ENCODE measurements at regions not wholly inside any gene's neighbourhood (a gene's known extent, or its start where the extent isn't known, plus 50 kb on each side); places are given as distances from the start of the nearest gene placed in this dataset.

DNA sequence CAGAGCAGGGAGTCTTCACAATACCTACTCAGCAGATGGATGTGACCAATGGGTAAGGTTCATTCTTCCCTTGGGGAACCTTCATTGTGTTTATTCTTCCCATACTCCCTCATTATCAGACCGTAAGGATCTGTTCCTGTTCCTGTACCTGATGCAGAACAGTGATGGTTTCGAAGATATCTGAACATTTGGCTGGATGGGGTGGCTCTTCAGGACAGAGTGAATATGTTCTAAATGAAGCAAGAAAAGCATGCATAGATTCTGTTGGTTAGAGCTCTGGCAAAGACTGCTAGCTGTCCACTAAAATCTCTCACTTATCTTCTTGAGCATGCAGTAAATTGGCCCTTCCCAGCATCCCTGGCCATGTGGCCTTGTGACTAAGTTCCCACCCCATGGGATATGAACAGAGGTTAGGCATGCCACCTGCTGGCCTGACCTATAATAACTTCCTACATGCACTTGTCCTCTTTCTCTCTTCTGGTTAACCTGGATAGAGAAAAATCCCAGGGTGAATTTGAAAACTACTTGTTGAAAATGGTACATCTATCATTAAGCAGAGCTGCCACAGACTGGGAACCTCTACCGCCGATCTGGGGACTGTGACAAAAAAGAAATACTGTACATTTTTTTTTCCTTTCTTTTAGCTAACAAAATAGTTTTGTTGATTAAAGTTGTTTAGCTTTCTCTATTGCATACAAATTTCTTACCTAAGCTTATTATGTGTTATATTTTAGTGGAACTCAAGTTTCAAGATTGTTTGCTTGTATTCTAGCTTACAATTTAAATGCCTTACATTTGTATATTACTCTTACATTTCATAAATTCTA lies 60.0 kb upstream of the BANK1 start:
- Histone ChIP-seq H3K9me3 (replicated peaks in 1 of 3) (no peaks in the 10 kb centered on the region), H3K36me3 (replicated peaks in 1 of 2) (no peaks in the 10 kb centered on the region), H3K27ac (no peak overlapping the region), H3K4me3 (no peak overlapping the region), H3K27me3 (no peaks in the 10 kb centered on the region), H3K4me1 (replicated peaks in 1 of 2) (no peaks in the 10 kb centered on the region)
- peak; percentile 64 to 90 (median 80) for DNase-seq
- intact Hi-C loops (cut with DNase I): loop anchor here in 1 of 2 donors (5.0 kb wide), 1 partner anchor 1638 kb away; no protein-coding TSS in a partner anchor
- 45 to 64% (median 47%) methylated on average over 4 of the region's 4 CpGs for WGBS, 4 donors
- TF ChIP-seq, protein P1, sequence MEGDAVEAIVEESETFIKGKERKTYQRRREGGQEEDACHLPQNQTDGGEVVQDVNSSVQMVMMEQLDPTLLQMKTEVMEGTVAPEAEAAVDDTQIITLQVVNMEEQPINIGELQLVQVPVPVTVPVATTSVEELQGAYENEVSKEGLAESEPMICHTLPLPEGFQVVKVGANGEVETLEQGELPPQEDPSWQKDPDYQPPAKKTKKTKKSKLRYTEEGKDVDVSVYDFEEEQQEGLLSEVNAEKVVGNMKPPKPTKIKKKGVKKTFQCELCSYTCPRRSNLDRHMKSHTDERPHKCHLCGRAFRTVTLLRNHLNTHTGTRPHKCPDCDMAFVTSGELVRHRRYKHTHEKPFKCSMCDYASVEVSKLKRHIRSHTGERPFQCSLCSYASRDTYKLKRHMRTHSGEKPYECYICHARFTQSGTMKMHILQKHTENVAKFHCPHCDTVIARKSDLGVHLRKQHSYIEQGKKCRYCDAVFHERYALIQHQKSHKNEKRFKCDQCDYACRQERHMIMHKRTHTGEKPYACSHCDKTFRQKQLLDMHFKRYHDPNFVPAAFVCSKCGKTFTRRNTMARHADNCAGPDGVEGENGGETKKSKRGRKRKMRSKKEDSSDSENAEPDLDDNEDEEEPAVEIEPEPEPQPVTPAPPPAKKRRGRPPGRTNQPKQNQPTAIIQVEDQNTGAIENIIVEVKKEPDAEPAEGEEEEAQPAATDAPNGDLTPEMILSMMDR (IDR thresholded peaks at IDR 0.05): peak; percentile 58 to 80 (median 78)
- TF ChIP-seq POLR2A (IDR thresholded peaks at IDR 0.05): no peak

DNA sequence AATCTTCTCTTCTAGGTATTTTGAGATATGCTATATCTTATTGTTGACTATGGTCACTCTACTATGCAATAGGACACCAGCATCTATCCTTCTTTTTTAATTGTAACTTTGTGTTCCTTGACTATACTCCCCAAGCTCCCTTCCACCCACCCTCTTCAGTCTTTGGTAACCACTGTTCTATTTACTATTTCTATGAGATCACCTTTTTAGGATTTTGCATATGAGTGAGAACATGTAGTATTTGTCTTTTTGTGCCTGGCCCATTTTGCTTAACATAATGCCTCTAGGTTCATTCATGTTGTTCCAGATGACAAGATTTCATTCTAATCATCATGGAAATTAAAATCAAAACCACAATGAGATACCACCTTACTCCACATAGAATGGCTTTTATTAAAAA lies 63.3 kb upstream of the BANK1 start:
- no peak for TF ChIP-seq POLR2A (IDR thresholded peaks at IDR 0.05)
- TF ChIP-seq, protein P1 (IDR thresholded peaks at IDR 0.05): no peak
- Histone ChIP-seq H3K4me3 (no peak overlapping the region), H3K4me1 (replicated peaks in 1 of 2) (no peaks in the 10 kb centered on the region), H3K9me3 (replicated peaks in 1 of 3) (no peaks in the 10 kb centered on the region), H3K27ac (no peak overlapping the region), H3K36me3 (replicated peaks in 1 of 2) (no peaks in the 10 kb centered on the region), H3K27me3 (no peaks in the 10 kb centered on the region)
- intact Hi-C loops (cut with DNase I): loop anchor here in 1 of 2 donors (5.0 kb wide), 1 partner anchor 560 kb away; no protein-coding TSS in a partner anchor
- no peak for DNase-seq

DNA sequence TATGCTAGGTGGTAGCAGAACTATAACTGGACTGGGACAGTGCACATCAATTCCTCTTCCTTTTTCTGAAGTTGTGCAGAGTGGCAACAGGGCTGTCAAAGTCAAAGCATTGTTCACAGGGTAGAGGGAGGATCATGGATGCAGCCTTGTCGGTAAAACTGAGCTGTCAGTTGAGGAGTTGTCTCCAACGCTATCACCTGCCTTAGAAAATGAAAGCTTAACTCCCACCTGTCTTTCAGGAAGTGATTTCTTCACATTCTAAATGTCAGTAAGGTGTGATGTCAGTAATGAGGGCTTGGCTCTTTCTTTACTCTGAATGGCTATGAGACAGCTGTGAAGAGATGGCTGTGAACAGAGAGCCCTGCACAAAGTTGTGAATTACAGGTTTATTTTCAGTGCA lies 66.4 kb upstream of the BANK1 start:
- no peak for TF ChIP-seq POLR2A (IDR thresholded peaks at IDR 0.05)
- TF ChIP-seq, protein P1 (IDR thresholded peaks at IDR 0.05): no peak
- 82 to 90% (median 87%) methylated on average over 2 of the region's 2 CpGs for WGBS, 4 donors
- H3K4me3 ChIP-seq: no peak overlapping the region
- no peak overlapping the region for H3K27ac ChIP-seq
- DNase-seq: no peak
- no peaks in the 10 kb centered on the region for H3K4me1 ChIP-seq (replicated peaks in 1 of 2)
- H3K27me3 ChIP-seq: no peaks in the 10 kb centered on the region
- intact Hi-C loops (cut with DNase I): no loop called here
- H3K36me3 ChIP-seq (replicated peaks in 1 of 2): no peaks in the 10 kb centered on the region
- no peaks in the 10 kb centered on the region for H3K9me3 ChIP-seq (replicated peaks in 1 of 3)

DNA sequence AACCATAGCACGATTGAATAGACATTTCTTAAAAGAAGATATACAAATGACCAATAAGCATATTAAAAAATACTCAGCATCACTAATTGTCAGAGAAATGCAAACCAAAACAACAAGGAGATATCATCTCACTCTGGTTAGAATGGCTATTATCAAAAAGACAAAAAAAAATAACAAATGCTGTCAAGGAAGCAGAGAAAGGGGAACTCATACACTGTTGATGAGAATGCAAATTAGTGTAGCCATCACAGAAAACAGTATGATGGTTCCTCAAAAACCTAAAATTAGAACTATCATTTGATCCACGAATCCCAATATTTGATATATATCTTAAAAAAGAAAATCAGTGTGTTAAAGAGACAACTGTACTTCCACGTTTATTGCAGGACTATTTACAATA lies 71.7 kb upstream of the BANK1 start:
- intact Hi-C loops (cut with DNase I): no loop called here
- H3K4me3 ChIP-seq: no peak overlapping the region
- H3K27me3 ChIP-seq: no peaks in the 10 kb centered on the region
- 58 to 80% (median 67%) methylated on average over 3 of the region's 3 CpGs for WGBS, 4 donors
- no peak for DNase-seq
- no peaks in the 10 kb centered on the region for H3K9me3 ChIP-seq (replicated peaks in 1 of 3)
- TF ChIP-seq POLR2A (IDR thresholded peaks at IDR 0.05): no peak
- TF ChIP-seq, protein P1 (IDR thresholded peaks at IDR 0.05): no peak
- H3K27ac ChIP-seq: no peak overlapping the region
- H3K4me1 ChIP-seq (replicated peaks in 1 of 2): no peaks in the 10 kb centered on the region
- no peaks in the 10 kb centered on the region for H3K36me3 ChIP-seq (replicated peaks in 1 of 2)

Measured in adrenal gland (tissue), 9 donors.